GM18520 (cell line): ENCODE measurements at regions not wholly inside any gene's neighbourhood (a gene's known extent, or its start where the extent isn't known, plus 50 kb on each side); places are given as distances from the start of the nearest gene placed in this dataset.

Experiments used
- ATAC-seq: cut with Tn5 transposase; IDR thresholded peaks from one replicate; pipeline ENCODE4 v1.9.1; 2021; ENCODE audit not compliant: unreplicated experiment

DNA sequence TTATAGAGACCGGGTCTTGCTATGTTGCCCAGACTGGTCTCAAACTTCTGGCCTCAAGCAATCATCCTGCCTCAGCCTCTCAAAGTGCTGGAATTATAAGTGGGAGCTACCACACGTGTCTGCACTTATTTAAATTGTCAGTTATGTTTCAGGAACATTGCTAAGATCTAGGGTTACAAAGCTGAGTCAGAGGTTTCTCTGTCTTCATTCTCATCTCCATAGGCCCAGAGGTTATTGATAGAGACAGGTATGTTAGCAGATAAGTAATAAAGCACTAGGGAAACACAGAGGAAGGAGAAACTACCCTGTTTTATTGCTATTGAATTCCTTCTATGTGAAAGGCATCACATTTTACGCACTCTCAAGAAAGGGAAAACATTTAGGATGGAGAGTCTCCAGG, 214.1 kb downstream of the REEP3 start:
- ATAC-seq: no peak

DNA sequence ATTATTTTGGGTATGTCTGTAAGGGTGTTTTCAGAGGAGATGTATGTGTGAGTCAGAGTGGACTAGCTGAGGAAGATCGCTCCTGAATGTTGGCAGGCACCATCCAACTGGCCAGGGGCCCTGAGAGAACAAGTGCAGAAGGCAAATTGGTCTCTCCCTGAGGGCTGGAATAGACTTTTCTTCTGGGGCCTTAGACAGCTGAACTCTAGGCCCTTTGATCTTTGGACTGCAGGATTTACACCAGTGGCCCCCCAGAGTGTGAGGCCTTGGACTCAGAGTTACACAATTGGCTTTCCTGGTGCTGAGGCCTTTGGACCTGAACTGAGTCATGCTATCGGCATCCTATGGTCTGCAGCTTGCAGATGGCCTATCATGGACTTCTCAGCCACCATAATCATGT, 217.2 kb downstream of the REEP3 start:
- ATAC-seq: no peak

DNA sequence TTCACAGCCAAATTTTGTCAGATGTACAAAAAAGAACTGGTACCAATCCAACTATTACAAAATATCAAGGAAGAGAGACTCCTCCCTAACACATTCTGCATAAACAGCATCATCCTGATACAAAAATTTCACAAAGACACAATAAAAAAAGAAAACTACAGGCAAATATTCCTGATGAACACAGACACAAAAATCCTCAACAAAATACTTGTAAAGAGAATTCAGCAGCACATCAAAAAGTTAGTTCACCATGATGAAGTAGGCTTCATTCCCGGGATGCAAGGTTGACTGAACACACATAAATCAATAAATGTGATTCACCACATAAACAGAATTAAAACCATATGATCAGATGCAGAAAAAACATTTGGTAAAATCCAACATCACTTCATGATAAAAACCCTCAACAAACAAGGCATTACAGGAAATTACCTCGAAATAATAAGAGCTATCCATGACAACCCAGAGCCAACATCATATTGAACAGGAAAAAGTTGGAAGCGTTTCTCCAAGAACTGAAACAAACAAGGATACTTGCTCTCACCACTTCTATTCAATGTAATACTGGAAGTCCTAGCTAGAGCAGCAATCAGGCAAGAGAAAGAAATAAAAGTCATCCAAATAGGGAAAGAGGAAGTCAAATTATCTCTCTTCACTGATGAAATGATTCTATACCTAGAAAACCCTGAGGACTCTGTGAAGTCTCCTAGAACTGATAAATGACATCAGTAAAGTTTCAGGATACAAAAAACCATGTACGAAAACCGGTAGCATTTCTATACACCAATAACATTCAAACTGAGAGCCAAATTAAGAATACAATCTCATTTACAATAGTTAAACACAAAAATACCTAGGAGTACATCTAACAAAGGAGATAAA, 223.1 kb downstream of the REEP3 start:
- ATAC-seq: no peak

DNA sequence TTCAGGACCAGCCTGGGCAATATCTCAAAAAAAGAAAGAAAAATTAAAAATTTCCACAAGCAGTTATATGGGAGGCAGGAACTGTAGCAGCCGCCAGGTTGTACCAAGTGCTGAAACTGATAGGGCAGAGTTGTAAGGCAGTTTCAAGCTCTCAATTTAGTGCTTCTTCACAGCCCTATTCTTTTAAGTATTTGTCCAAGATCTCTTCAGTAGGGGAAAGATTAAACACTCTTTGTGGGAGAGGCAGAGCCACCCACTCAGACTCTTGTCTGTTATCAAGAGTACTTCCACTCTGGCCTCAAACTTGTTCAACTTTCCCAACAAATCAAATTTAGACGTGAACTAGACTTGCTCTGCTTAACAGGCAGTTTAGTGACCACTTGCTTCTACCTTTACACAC, 228.7 kb downstream of the REEP3 start:
- no peak for ATAC-seq

DNA sequence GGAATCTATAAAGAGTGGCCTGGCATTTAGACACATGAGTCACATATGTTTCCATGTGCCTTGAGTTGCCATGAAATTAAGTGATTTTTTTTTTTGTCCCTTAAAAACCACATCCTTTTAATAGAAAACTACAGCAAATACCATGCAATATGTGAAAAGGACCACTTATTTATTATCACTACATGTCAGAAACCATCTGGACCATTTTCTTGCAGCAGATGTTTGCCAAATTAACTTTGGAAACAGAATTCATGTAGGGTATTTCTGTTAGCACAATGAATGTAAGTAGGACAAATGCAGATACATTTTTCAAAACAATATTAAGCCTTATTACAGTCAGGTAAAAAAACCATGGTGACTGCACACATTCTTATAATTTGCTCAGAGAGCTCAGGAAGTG, 230.6 kb downstream of the REEP3 start:
- no peak for ATAC-seq

DNA sequence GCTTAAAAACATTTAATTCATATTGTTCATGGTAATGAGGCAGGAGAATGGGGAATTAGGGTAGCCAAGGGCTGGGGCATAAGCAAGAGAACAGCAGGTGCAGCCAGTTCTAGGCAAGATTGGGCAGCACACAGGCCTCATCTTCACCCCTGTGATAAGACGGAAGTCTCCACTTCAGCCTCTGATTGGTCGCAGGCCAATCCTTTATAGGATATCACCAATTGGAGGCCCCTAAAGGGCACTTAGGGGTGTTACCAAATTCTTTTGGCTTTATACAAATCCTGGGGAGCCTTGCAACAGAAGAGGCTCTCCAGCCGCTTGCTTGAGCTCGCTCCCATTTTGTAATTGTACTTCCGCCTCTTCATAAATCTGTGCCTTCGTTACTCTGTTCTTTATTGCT, 231.1 kb downstream of the REEP3 start:
- ATAC-seq: no peak

DNA sequence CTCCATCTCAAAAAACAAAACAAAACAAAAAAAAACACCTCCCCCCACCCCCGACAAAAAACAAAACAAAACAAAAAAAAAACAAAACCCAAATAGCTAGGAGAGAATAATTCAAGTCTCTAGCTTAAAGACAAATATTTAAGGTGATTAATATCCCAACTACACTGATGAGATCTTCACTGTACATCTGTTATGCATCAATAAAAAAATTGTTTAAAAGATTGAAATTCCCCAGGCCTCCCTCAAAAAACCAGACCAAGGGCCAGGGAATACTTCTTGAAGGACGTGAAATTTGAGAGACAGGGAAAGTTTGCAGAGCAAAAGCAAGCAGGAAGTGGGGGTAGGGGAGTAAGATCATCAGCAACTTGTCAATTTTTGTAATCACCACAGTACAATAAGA, 232.6 kb downstream of the REEP3 start:
- ATAC-seq: no peak

DNA sequence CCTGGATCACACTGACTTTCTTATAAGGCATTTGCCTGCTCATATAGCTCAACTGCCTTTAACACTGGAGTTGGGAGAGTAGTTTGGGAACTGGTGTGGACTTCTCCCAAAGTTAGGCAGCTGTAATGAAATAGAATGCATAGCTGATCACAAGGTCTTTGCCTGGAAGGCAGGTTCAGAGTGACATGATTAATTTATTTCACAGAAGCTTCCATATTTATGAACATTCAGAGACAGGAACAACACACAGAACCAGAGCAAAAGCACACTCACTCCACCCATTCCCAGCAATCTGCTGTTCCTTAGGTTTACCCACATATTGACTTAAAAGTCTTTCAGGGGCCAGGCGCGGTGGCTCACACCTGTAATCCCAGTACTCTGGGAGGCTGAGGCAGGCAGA, 234.2 kb downstream of the REEP3 start:
- no peak for ATAC-seq

DNA sequence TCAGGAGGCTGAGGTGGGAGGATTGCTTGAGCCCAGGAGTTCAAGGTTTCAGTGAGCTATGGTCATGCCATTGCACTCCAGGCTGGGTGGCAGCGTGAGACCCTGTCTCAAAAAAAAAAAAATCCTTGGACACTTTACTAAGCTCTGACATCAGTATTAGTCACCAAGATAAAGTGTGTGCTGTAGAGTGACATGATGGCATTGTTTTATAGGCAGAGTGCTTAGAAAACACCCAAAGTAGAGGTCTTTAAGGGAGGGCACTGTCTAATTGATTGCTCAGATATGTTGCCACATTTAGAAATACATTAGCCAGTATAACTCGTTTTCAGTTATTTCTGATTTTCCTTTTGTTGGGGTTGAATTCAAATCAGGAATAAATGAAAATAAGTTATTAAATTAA, 235.9 kb downstream of the REEP3 start:
- ATAC-seq: no peak

DNA sequence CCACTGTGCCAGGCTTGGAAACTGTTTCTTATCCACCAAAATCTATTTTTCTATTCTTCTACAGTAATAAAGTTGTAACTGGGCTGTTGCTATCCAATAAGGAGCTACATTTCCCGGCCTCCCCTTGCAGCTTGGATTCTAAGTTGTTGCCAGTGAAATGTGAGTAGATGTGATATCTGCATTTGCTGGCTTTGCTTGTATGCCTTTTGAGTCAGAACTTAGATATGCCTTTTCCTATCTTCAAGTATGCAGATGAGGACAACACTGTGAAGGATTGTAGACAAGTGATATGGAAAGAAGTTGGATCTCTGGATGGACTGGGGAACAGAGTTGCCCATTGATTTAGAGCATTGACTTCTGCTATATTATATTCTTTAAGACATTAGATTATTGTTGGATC, 236.9 kb downstream of the REEP3 start:
- ATAC-seq: no peak

DNA sequence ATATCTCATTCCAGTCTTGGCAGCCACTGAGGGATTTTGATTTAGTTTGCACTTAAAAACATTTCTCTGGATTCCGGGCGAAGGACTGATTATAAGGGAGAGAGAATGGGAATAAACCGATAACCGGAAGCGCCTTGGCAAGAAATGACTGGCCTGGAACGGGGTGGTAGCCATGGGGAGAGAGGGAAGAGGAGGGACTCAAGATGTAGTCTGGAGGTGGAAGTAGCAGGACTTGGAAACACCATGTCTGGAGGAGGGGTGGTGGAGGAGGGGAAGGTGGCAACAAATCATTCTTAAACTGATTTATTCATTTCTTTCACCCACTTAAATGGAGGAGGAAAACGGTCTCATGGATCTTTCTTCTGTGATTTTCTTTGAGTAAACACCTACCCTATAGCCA, 238.1 kb downstream of the REEP3 start:
- no peak for ATAC-seq

DNA sequence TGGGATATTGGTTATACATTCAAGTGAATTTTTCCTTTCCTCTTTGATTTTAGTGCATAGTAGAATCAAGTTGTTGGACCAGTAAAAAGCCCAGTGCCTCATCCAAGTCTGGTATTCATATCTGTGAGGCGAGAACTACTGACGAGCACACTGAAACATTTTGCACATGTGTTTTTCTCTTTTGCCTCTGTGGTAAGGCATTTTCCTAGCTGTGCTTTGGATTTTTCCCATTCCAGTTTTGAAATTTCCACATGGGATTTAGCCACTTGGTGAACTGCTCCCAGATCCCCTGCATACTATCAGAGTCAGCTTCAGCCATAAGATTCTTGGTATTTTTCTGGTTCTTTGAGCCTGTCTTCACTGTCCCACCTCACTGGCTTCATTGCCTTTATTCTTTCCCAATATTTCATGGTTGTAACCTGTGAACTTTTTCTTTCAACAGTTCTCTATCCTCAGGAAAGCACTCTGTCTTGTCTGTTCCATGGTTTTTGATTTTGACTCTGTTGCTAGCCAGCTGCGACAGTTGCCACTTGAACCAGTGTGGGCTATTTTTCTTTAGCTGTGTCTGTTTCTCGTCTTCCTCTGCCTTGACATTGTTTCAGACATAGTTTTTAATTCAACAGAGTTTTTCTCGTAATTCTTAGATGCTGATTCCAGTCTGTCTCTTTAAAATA, 239.0 kb downstream of the REEP3 start:
- ATAC-seq: no peak

DNA sequence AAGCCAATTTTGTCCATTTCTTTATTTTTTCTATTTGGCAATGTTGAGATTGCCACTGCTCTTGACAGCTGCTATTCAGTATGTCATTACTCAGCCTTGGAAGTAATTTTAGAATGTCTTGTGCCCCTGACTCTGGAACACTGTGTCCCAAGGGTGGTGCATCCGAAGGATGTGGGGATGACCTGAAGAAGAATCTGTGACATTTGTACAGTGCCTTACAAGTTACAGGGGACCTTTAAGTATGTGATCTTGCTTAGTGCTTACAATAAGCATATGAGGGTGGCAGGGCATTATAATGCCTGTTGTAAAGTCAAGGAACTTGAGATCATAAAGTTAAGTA, 239.5 kb downstream of the REEP3 start:
- ATAC-seq: no peak

DNA sequence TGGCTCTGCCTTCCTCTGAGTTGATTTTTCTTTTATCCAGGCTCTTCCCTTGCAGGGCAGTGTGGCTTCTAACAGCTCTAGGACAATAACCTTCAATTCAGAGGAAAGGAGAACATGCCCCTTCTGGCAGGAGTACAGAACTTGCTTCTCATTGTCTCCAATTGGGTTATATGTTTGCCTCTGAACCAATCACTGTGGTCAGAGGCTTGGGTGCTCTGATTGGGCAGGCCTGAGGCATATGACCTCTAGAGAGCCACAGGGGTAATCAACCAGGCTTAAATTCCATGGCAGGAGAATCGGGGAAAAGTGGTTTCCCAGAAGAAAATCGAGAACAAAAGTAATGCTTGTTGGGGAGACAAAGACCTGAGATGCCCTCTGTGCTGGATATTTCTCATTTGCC, 240.0 kb downstream of the REEP3 start:
- no peak for ATAC-seq

DNA sequence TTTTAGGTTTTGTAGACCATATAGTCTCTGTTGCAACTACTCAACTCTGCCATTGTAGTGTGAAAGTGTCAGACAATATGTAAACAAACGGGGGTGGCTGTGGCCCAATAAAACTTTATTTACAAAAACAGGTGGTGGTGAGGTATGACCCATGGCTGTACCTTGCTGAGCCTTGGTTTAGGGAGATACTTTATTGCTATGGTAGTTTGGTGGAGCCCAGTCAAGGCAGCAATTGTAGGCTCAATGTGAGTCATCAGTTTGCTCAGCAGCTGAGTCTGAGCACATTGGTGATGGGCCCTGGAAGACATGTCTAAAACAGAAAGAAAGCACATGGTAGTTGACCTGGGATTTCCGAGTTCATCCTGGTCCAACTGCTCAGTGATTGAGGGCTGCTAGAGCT, 242.5 kb downstream of the REEP3 start:
- no peak for ATAC-seq

DNA sequence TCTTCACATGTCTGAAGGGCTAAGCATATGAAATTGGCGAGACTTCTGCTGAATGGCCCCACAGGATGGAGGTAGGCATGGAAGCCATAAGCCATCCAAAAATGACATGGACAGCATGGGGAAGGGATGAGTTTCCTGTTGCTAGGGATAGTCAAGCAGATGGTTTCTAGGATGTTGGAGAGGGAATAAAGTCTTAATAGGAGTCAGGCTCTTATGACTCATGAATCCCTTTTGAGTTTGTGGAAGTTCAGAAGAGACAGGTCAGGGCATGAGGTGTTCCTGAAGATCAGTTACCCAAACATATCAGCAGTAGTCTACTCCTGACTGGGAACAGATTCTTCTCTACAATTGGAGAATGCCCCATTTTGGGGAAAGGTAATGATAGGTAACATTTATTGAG, 243.9 kb downstream of the REEP3 start:
- no peak for ATAC-seq

DNA sequence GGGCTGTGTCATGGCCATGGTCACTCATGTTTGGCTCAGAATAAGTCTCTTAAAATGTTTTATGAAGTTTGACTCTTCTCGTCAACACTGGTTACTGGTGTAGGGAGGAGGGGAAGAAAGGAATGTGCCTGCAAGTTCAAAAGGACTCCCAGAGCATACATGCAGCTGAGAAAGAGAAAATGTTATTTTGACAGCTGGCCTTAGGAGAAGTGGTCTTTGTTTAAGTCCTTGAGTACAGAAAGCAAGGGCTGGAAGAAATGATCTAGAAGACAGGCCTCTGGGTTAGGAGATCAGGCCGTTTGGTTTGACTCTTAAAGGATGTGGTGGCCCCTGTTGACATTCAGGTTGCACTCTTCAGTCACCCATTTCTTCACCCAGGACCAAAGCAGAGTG, 245.5 kb downstream of the REEP3 start:
- ATAC-seq: no peak

DNA sequence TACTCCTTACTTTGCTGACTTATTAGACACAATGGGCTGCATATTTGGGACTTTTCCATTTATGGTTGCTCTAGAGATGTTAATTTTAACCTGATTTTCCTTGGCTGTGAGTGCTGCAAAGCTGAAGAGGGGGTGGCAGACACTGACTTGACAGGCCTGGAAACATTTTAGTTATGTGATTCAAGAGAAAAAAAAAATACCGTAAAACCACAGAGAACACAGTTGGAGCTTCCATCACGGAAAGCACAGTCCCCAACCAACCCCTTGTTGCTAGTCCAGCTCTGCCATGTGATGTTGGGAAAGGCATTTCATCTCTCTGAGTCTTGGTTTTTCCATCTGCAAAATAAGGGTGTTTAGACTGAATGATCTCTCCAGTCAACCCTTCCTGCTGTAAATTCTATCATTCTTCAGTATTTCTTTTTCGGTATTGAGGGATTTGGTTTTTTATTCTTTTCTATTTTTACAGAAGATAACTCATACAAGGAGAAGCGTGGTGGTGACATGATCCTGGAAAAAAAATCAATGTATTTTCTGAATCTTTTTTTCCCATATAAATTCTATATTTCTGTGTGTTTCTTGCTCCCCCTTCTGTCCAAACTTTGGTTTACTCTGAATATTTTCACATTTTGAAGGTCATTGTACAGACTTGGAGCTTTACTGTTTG, 246.1 kb downstream of the REEP3 start:
- no peak for ATAC-seq

DNA sequence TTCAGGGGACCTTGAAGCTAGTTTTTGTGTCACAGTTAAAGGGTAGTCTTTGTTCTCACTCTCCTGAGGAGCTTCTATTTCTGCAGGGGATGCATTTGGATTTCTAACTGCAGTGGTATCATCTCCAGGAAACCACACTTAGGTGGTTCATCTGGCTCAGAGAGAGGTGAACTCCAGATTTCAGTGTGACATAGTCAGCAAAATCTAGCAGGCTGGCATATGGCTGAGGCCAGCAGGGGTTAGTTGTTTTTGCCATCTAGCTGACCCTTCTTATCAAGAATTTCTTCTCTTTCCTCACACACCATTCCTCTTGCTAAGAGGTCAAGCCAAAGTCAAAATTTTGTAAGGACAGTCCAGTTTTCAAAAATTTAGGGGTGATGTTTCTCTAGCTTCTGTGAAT, 248.2 kb downstream of the REEP3 start:
- no peak for ATAC-seq

DNA sequence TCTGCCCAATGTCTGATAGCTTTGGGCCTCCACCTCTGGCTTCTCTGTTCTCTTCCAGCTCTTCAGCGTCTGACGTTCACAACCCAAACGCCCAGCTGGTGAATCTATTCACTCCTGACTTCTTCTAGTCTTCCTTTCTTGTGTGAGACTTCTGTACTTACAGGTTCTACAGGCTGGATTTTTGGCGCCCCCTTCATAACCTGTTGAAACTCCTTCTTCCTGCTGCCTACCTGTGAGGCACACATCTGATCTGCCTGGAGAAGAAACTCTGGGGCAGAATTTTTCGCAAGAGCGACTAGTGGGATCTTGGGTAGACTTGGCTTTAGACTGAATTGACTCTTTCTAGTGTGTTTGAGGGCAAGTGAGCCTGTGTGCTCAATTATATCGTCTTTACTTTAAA, 249.3 kb downstream of the REEP3 start:
- no peak for ATAC-seq

DNA sequence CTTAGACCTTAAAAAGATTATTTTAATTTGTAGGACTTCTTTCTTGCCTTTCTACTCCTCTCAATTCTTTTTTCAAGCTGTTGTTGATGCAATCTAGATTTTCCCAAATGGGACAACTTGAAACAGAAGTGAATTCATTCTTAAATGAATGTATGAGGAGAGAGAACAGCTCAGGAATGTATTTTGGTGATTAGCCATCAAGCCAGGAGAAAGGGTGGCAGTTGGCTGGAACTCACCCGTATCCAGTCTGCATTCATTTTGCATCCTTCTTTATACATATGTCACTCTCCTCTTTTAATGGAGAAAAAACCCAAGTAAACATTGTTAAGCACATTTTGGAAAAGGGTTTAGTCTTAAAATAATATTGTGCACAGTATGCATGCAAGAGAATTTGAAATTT, 251.3 kb downstream of the REEP3 start:
- no peak for ATAC-seq

DNA sequence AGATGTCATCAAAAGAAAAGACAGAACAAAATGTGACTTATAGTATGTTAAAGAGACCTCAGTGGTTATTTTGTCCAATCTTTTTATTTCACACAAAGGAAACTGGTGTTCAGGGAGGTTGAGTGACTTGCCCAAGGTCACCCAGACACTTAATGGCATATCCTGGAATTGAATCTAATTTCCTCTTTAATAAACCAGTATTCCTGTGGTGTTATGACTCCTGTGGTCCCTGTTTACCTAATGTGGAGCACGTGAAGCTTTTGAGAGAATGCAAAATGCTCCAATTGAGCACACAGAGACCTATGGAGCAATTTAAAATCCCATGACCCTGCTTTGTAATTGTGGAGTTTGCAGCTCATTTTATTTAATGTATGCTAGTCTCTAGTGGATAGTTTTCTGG, 251.9 kb downstream of the REEP3 start:
- no peak for ATAC-seq
